Endothelial cell of umbilical vein (primary cell): ENCODE measurements at regions not wholly inside any gene's neighbourhood (a gene's known extent, or its start where the extent isn't known, plus 50 kb on each side); places are given as distances from the start of the nearest gene placed in this dataset.

Source experiments
- BruUV-seq: library from RNA; stranded (reverse); fragments of 400-500 nt; replicated peaks from 2 replicates; lab custom pipeline; 2021; lab: Mats Ljungman, UMichigan
- CTCF ChIA-PET: fragments of 300-600, 350-600 bp; sonication (Branson Sonifier 250); formaldehyde crosslinking; loops from one replicate; lab custom pipeline; 2021; ENCODE audit warnings: antibody characterized with exemption, inconsistent platforms; lab: Charles Lee
- POLR2A ChIA-PET: fragments of 300-600, 350-600 bp; sonication (Branson Sonifier 250); formaldehyde crosslinking; loops from one replicate; lab custom pipeline; 2021; ENCODE audit warnings: antibody characterized with exemption, inconsistent platforms; lab: Charles Lee
- DNase-seq: peaks from one replicate; pipeline ENCODE4 v3.0.0-alpha.2; 2011; ENCODE audit warnings: low read depth, low spot score
- FAIRE-seq: peaks from 2 replicates; lab custom pipeline; 2011; peaks lifted over from hg19 to GRCh38; lab: Jason Lieb, UNC
- H2AFZ ChIP-seq: 2 replicates; pipeline ENCODE4 v1.6.0; 2012; ENCODE audit warnings: low read depth, low read length, control low read depth, inconsistent platforms
- H3K27ac ChIP-seq: 2 replicates; pipeline ENCODE4 v1.5.1; 2011; ENCODE audit warnings: low read depth, mild to moderate bottlenecking, control low read depth, low read length, moderate library complexity; ENCODE audit not compliant: insufficient read depth
- H3K27me3 ChIP-seq, 2 experiments: 2 replicates each; pipeline versions ENCODE4 v1.6.0 to v1.6.1; 2011; ENCODE audit warnings: low read length in 2 of 2, mixed read lengths in 1 of 2; ENCODE audit not compliant: control insufficient read depth in 2 of 2, insufficient read depth in 2 of 2
- H3K36me3 ChIP-seq, 2 experiments: 2 replicates in 1 of 2; 3 replicates in 1 of 2; pipeline ENCODE4 v1.5.1; 2011; ENCODE audit warnings: low read length in 2 of 2, mild to moderate bottlenecking in 1 of 2, moderate library complexity in 1 of 2; ENCODE audit not compliant: control insufficient read depth in 2 of 2, insufficient read depth in 2 of 2; ENCODE audit errors: extremely low read depth in 1 of 2
- H3K4me1 ChIP-seq: 3 replicates; pipeline ENCODE4 v1.5.1; 2011; ENCODE audit warnings: mild to moderate bottlenecking, low read length; ENCODE audit not compliant: control insufficient read depth, insufficient read depth; ENCODE audit errors: extremely low read depth
- H3K4me2 ChIP-seq: 2 replicates; pipeline ENCODE4 v1.6.1; 2011; ENCODE audit warnings: low read length, control low read depth, mixed read lengths; ENCODE audit not compliant: insufficient read depth
- H3K4me3 ChIP-seq, 3 experiments: fragments of 200-600 bp in 1 of 3; sonication (generic), shearing (Covaris generic) in 1 of 3; replicated peaks in 1 of 3; 2 replicates each; pipeline ENCODE4 v1.5.1; 2011 to 2016; ENCODE audit warnings: control low read depth in 3 of 3, low read length in 3 of 3, mild to moderate bottlenecking in 2 of 3, inconsistent platforms in 1 of 3, low read depth in 1 of 3, moderate library complexity in 1 of 3; ENCODE audit not compliant: insufficient read depth in 1 of 3
- H3K79me2 ChIP-seq: 2 replicates; pipeline ENCODE4 v1.6.0; 2012; ENCODE audit warnings: low read length, inconsistent platforms; ENCODE audit not compliant: control insufficient read depth, insufficient read depth
- H3K9ac ChIP-seq: replicated peaks from 2 replicates; pipeline ENCODE3; 2011; ENCODE audit warnings: low read length, control low read depth; ENCODE audit not compliant: insufficient read depth; ENCODE audit errors: extremely low read depth
- H3K9me1 ChIP-seq: replicated peaks from 3 replicates; pipeline ENCODE4 v1.6.0; 2011; ENCODE audit warnings: mild to moderate bottlenecking, low read length; ENCODE audit not compliant: control insufficient read depth, insufficient read depth; ENCODE audit errors: extremely low read depth
- H3K9me3 ChIP-seq: replicated peaks from 2 replicates; pipeline ENCODE4 v1.5.1; 2012; ENCODE audit warnings: low read length, inconsistent platforms; ENCODE audit not compliant: control insufficient read depth, insufficient read depth
- H4K20me1 ChIP-seq: replicated peaks from 2 replicates; pipeline ENCODE3; 2011; ENCODE audit warnings: mild to moderate bottlenecking, low read length; ENCODE audit not compliant: control insufficient read depth, insufficient read depth; ENCODE audit errors: extremely low read depth
- CTCF ChIP-seq, 2 donors: IDR thresholded peaks; 1 replicate in 1 of 2; 2 replicates in 1 of 2; pipeline ENCODE4 v1.5.1; 2011; ENCODE audit warnings: low read length in 2 of 2, mild to moderate bottlenecking in 2 of 2, moderate library complexity in 2 of 2, control low read depth in 1 of 2, inconsistent platforms in 1 of 2, low read depth in 1 of 2; ENCODE audit not compliant: insufficient read depth in 1 of 2; ENCODE audit errors: extremely low read depth in 1 of 2
- EZH2 ChIP-seq: IDR thresholded peaks from 2 replicates; pipeline ENCODE4 v1.6.1; 2012; ENCODE audit warnings: borderline replicate concordance, low read depth, mild to moderate bottlenecking, moderate library complexity, low read length, inconsistent platforms; ENCODE audit not compliant: severe bottlenecking
- FOS ChIP-seq: IDR thresholded peaks from 2 replicates; pipeline ENCODE4 v1.6.1; 2011; ENCODE audit warnings: mild to moderate bottlenecking, low read length, moderate library complexity, borderline replicate concordance; ENCODE audit not compliant: insufficient read depth
- GATA2 ChIP-seq: IDR thresholded peaks from 2 replicates; pipeline ENCODE4 v1.7.0; 2011; ENCODE audit warnings: low read depth, mild to moderate bottlenecking, moderate library complexity, mixed read lengths, low read length; ENCODE audit not compliant: insufficient read length, insufficient read depth
- JUN ChIP-seq: IDR thresholded peaks from 2 replicates; pipeline ENCODE4 v1.6.1; 2011; ENCODE audit warnings: borderline replicate concordance, low read depth; ENCODE audit not compliant: insufficient read length, insufficient read depth
- MAX ChIP-seq: IDR thresholded peaks from 2 replicates; pipeline ENCODE4 v1.6.1; 2011; ENCODE audit not compliant: insufficient read depth, insufficient read length
- MYC ChIP-seq: IDR thresholded peaks from one replicate; pipeline ENCODE4 v1.6.1; 2011; ENCODE audit warnings: mild to moderate bottlenecking, low read depth, low read length
- POLR2A ChIP-seq: IDR thresholded peaks from 2 replicates; pipeline ENCODE4 v1.6.1; 2012; ENCODE audit warnings: low read depth, mild to moderate bottlenecking, control low read depth, low read length
- POLR2AphosphoS5 ChIP-seq: IDR thresholded peaks from 2 replicates; pipeline ENCODE4 v1.6.1; 2012; ENCODE audit warnings: low read depth, mild to moderate bottlenecking, control low read depth, low read length, moderate library complexity; ENCODE audit not compliant: insufficient read depth
- dilution Hi-C: fragments of 300-500 bp; cut with MboI; formaldehyde crosslinking; loops from one replicate; pipeline ENCODE4 v1.15.0; 2019; ENCODE audit warnings: low sequenced_read_pairs; ENCODE audit not compliant: extremely low pct_ligation_motif_present
- intact Hi-C: fragments of 100-400 bp; cut with micrococcal nuclease; formaldehyde crosslinking; loops from one replicate; pipeline ENCODE4 v1.10.0; 2022

GRCh38 chr5:160970605-160971191, 118.7 kb upstream of the ATP10B start:
- no TSS peak for BruUV-seq
- Histone ChIP-seq H3K9me1 (no peaks in the 10 kb centered on the region), H3K4me3 (no peak overlapping the region), H3K9ac (no peak overlapping the region), H2AFZ (no peak overlapping the region), H3K27ac (no peak overlapping the region), H3K9me3 (peaks cover 3% of the 10 kb centered on the region), H4K20me1 (no peaks in the 10 kb centered on the region), H3K27me3 (no peaks in the 10 kb centered on the region), H3K36me3 (no peaks in the 10 kb centered on the region), H3K4me2 (no peak overlapping the region), H3K4me1 (no peaks in the 10 kb centered on the region), H3K79me2 (no peaks in the 10 kb centered on the region)
- CTCF ChIA-PET: no interaction called here
- TF ChIP-seq POLR2AphosphoS5 (no peak), GATA2 (no peak), FOS (no peak), EZH2 (no peak), MYC (no peak), POLR2A (no peak), MAX (no peak), JUN (no peak), CTCF (IDR thresholded peaks at IDR 0.05; ENCODE audit: extremely low read depth in 1 of 2, insufficient read depth in 1 of 2, low read depth in 1 of 2, low read length in 2 of 2) (no peak)
- no peak for DNase-seq
- dilution Hi-C loops (no loop called here), intact Hi-C loops (no loop called here)
- FAIRE-seq: no peak
- POLR2A ChIA-PET: no interaction called here
